NCI-H1048 (cell line): ENCODE measurements at regions not wholly inside any gene's neighbourhood (a gene's known extent, or its start where the extent isn't known, plus 50 kb on each side); places are given as distances from the start of the nearest gene placed in this dataset.

Experiments
- DNase-seq: peaks from one replicate; lab custom pipeline; 2025; lab: John Stamatoyannopoulos, UW

GRCh38 chr16:5590416-5590815 is 492.8 kb upstream of the EEF2KMT start:
- DNase-seq, result no peak

- DNase-seq, result no peak
These were observed 492.3 kb upstream of the EEF2KMT start for GRCh38 chr16:5589812-5590373.

GRCh38 chr16:5584109-5584508 is 486.5 kb upstream of the EEF2KMT start:
- no peak for DNase-seq

GRCh38 chr16:5582529-5582928 is 484.9 kb upstream of the EEF2KMT start:
- no peak for DNase-seq

GRCh38 chr16:5581908-5582307 is 484.3 kb upstream of the EEF2KMT start:
- no peak for DNase-seq

- no peak for DNase-seq
These were observed 483.8 kb upstream of the EEF2KMT start for GRCh38 chr16:5581428-5581827.

- DNase-seq, result no peak
These were observed 483.2 kb upstream of the EEF2KMT start for GRCh38 chr16:5580772-5581171.

- DNase-seq, result no peak
These were observed 482.7 kb upstream of the EEF2KMT start for GRCh38 chr16:5580296-5580695.

GRCh38 chr16:5578980-5579379 is 481.4 kb upstream of the EEF2KMT start:
- DNase-seq, result no peak

GRCh38 chr16:5577463-5577862 is 479.9 kb upstream of the EEF2KMT start:
- DNase-seq, result no peak

GRCh38 chr16:5575646-5576245 is 478.2 kb upstream of the EEF2KMT start:
- DNase-seq, result no peak

GRCh38 chr16:5575121-5575520 is 477.5 kb upstream of the EEF2KMT start:
- DNase-seq, result no peak

GRCh38 chr16:5572056-5572455 is 474.5 kb upstream of the EEF2KMT start:
- DNase-seq, result no peak

GRCh38 chr16:5571446-5571845 is 473.9 kb upstream of the EEF2KMT start:
- no peak for DNase-seq

GRCh38 chr16:5561800-5562199 is 464.2 kb upstream of the EEF2KMT start:
- no peak for DNase-seq

GRCh38 chr16:5560084-5560483 is 462.5 kb upstream of the EEF2KMT start:
- no peak for DNase-seq

GRCh38 chr16:5557966-5558365 is 460.4 kb upstream of the EEF2KMT start:
- no peak for DNase-seq

- no peak for DNase-seq
These were observed 459.9 kb upstream of the EEF2KMT start for GRCh38 chr16:5557448-5557847.

- no peak for DNase-seq
These were observed 458.7 kb upstream of the EEF2KMT start for GRCh38 chr16:5556158-5556810.

- no peak for DNase-seq
These were observed 454.3 kb upstream of the EEF2KMT start for GRCh38 chr16:5551909-5552308.

- DNase-seq, result no peak
These were observed 452.2 kb upstream of the EEF2KMT start for GRCh38 chr16:5549802-5550201.

- no peak for DNase-seq
These were observed 443.8 kb upstream of the EEF2KMT start for GRCh38 chr16:5541356-5541755.

- no peak for DNase-seq
These were observed 439.8 kb upstream of the EEF2KMT start for GRCh38 chr16:5537347-5537746.
